Omental fat pad (tissue), 3 donors: ENCODE measurements at regions not wholly inside any gene's neighbourhood (a gene's known extent, or its start where the extent isn't known, plus 50 kb on each side); places are given as distances from the start of the nearest gene placed in this dataset.

Experiments
- ATAC-seq: fragments of 150-250 bp; one replicate; pipeline ENCODE4 v1.9.1; 2016; ENCODE audit warnings: mild to moderate bottlenecking, moderate library complexity; ENCODE audit not compliant: low FRiP score
- DNase-seq: peaks from one replicate; pipeline ENCODE4 v3.0.0-alpha.2; 2019; ENCODE audit warnings: low spot score
- CTCF ChIP-seq, 3 donors: fragments of 450-650 bp; IDR thresholded peaks; one replicate each; pipeline ENCODE4 v1.5.1; 2016 to 2017; ENCODE audit warnings: antibody characterized with exemption in 3 of 3, mild to moderate bottlenecking in 3 of 3, moderate library complexity in 2 of 3

DNA sequence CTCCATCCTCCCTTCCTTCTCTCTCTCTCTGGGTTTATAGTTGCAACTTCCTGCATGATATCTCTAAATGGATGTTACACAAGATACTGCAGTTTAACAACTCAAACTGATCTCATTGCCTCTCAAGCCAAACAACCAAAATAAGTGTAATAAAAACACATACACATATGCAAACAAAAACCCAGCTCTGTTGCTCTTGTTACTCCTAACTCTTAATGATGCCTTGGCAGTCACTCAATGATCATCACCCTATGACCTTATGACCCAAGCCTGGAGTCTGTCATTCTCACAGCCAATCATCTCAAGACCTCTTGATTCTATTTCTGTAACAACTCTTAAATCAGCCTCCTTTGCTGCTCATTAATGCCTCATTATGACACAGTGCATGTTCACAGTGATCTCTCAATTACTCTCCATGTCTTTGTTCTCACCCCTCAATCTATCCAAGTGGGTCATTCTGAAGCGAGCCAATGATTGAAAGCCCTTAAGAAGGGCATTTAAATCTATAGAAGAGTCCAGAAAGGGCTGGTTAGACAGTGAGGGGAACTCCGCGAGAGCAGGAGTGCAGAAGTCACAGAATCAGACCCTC, 210.9 kb downstream of the INHBA start:
- no peak for DNase-seq
- no peak for TF ChIP-seq CTCF (IDR thresholded peaks at IDR 0.05)
- no peak for ATAC-seq

DNA sequence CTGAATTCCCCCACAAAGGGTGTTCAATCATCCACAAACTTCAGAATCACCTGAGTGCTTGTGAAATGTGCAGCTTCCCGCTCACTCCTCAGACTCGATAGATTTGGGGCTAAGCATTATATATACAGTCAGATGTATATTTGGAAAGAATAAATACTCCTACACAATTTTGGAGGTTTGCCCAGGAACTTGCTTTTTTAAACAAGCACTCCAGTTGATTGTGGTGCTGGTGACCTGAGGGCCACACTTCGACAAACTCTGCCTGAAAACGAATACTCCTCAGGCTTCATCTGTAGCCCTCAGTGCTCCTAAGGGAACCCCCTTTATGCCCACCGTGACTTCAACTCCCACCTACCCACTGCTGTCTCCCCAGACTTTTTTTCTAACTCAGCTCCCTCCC, 211.6 kb downstream of the INHBA start:
- DNase-seq (no peak), ATAC-seq (no peak)
- no peak for TF ChIP-seq CTCF (IDR thresholded peaks at IDR 0.05)

DNA sequence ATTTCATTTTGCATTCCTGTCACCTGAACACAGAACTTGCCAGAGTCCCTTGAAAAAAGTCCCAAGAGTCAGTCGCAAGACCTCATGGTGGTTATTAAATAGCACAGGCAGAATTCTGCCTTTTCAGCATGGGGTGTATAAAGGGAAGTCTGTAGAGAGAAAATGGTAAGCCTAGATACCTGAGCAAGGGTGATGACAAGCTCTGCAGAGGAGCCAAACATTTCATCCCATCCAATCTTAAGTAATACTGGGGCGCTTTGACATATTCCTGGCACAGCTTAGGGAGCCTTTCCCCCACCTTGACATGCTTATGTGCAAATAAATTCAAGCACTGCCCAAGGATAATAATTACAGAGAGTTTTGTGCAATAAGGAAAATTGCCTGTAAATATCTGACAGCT, 213.0 kb downstream of the INHBA start:
- TF ChIP-seq CTCF (IDR thresholded peaks at IDR 0.05): no peak
- no peak for DNase-seq
- ATAC-seq: no peak

- no peak for ATAC-seq
- DNase-seq: no peak
- no peak for TF ChIP-seq CTCF (IDR thresholded peaks at IDR 0.05)
These were observed 215.5 kb downstream of the INHBA start for GRCh38 chr7:41487229-41487940.

DNA sequence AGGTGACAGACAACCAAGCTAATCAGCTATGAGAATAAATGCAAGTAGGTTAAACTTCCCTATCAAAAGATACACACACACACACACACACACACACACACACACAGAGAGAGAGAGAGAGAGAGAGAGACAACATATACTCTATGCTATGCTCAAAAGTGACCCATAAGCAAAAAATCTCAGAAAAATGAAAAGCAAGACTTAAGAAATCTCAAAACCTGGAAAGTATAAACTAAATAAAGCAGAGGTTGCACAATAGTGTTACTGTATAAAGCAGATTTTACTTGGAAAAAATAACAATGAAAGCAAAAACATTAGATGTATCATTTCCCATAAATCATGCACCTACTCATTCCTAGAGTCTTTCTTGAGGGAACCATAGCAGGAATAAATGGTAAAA, 221.5 kb downstream of the INHBA start:
- no peak for TF ChIP-seq CTCF (IDR thresholded peaks at IDR 0.05)
- ATAC-seq: no peak

DNA sequence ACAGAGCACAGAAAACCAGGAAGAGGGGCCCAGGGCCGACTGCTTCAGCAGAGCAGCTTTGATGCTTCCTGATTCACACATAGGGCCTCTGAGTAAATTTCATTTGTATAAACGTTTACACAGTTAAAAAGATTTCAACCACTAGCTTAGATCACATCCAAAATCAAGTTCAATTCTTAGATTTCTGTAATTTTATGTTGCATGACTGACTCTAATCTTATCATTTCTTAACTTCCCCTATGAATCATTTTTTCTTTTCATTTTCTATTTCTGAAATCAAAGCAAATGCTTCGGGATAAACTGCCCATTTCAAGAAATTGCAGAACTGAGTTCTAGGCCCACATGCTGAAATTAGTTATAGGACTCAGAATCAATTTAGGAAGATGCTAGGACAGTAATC, 224.7 kb downstream of the INHBA start:
- TF ChIP-seq CTCF (IDR thresholded peaks at IDR 0.05): no peak
- no peak for ATAC-seq
- no peak for DNase-seq

More for the DNA sequence above, 221.5 kb downstream of the INHBA start:
- no peak for DNase-seq

DNA sequence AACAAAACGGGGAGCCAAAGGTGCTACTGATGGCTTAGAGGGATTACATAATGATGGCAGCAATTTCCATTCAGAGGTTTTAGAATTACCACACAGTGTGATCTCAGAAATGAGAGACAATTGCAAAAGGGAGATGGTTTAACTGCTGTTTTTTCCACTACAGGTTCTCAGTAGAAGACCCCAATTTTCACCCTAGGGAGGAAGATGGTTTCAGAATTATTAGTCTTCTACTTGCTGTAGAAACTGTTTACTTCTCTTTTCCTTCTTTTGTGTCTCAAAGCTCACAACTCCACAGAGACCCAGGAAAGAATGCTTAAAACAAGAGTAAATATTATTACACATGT, 226.5 kb downstream of the INHBA start:
- no peak for DNase-seq
- ATAC-seq: no peak
- no peak for TF ChIP-seq CTCF (IDR thresholded peaks at IDR 0.05)
